ENCODE measurements at regions not wholly inside any gene's neighbourhood (a gene's known extent, or its start where the extent isn't known, plus 50 kb on each side); places are given as distances from the start of the nearest gene placed in this dataset.

- TF ChIP-seq BHLHE40 (IDR thresholded peaks at IDR 0.05; ENCODE audit: borderline replicate concordance in 1 of 2, low read depth in 2 of 2, low read length in 1 of 2) = no peak
- no peak for TF ChIP-seq ZZZ3 (IDR thresholded peaks at IDR 0.05; ENCODE audit: control insufficient read depth, insufficient read length, low read depth)
These were observed 421.9 kb downstream of the CDH10 start (continued) for GRCh38 chr5:24222876-24223275.

DNA sequence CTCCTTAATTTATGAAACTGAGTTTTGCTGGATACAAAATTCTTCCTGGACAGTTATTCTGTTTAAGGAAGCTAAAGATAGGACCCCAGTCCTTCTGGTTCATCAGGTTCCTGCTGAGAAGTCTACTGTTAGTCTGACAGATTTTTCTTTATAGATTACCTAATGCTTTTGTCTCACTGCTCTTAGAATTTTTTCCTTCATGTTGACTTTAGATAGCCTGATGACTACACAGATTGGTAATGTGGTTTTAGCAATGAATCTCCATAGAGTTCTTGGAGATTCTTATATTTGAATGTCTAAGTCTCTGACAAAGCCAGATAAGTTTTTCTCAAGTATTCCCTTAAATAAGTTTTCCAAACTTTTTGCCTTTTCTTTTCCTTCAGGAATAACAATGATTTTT lies 419.7 kb downstream of the CDH10 start:
- ATAC-seq = no peak
- no peaks in the 10 kb centered on the region for H3K36me3 ChIP-seq (ENCODE audit: control insufficient read depth in 2 of 2, insufficient read depth in 2 of 2, low read length in 1 of 2)
- TF ChIP-seq ZNF24 (IDR thresholded peaks at IDR 0.05) (no peak), ZBED1 (IDR thresholded peaks at IDR 0.05; ENCODE audit: borderline replicate concordance) (no peak), SRF (IDR thresholded peaks at IDR 0.05; ENCODE audit: low read depth in 2 of 2, low read length in 2 of 2) (no peak), ZBTB33 (IDR thresholded peaks at IDR 0.05) (no peak), RELA (IDR thresholded peaks at IDR 0.05; ENCODE audit: borderline replicate concordance, partially characterized antibody) (no peak), SREBF2 (IDR thresholded peaks at IDR 0.05; ENCODE audit: low read length) (no peak), HDAC2 (IDR thresholded peaks at IDR 0.05) (no peak)
- TF ChIP-seq, protein P1, sequence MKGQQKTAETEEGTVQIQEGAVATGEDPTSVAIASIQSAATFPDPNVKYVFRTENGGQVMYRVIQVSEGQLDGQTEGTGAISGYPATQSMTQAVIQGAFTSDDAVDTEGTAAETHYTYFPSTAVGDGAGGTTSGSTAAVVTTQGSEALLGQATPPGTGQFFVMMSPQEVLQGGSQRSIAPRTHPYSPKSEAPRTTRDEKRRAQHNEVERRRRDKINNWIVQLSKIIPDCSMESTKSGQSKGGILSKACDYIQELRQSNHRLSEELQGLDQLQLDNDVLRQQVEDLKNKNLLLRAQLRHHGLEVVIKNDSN (IDR thresholded peaks at IDR 0.05; ENCODE audit: borderline replicate concordance, extremely low read length, insufficient read depth, low read depth, low read length) = no peak
- TF ChIP-seq, protein P2, sequence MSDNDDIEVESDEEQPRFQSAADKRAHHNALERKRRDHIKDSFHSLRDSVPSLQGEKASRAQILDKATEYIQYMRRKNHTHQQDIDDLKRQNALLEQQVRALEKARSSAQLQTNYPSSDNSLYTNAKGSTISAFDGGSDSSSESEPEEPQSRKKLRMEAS (IDR thresholded peaks at IDR 0.05; ENCODE audit: low read depth, low read length) = no peak
- TF ChIP-seq, protein P3, sequence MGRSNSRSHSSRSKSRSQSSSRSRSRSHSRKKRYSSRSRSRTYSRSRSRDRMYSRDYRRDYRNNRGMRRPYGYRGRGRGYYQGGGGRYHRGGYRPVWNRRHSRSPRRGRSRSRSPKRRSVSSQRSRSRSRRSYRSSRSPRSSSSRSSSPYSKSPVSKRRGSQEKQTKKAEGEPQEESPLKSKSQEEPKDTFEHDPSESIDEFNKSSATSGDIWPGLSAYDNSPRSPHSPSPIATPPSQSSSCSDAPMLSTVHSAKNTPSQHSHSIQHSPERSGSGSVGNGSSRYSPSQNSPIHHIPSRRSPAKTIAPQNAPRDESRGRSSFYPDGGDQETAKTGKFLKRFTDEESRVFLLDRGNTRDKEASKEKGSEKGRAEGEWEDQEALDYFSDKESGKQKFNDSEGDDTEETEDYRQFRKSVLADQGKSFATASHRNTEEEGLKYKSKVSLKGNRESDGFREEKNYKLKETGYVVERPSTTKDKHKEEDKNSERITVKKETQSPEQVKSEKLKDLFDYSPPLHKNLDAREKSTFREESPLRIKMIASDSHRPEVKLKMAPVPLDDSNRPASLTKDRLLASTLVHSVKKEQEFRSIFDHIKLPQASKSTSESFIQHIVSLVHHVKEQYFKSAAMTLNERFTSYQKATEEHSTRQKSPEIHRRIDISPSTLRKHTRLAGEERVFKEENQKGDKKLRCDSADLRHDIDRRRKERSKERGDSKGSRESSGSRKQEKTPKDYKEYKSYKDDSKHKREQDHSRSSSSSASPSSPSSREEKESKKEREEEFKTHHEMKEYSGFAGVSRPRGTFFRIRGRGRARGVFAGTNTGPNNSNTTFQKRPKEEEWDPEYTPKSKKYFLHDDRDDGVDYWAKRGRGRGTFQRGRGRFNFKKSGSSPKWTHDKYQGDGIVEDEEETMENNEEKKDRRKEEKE (IDR thresholded peaks at IDR 0.05) = no peak
- TF ChIP-seq, protein P4, sequence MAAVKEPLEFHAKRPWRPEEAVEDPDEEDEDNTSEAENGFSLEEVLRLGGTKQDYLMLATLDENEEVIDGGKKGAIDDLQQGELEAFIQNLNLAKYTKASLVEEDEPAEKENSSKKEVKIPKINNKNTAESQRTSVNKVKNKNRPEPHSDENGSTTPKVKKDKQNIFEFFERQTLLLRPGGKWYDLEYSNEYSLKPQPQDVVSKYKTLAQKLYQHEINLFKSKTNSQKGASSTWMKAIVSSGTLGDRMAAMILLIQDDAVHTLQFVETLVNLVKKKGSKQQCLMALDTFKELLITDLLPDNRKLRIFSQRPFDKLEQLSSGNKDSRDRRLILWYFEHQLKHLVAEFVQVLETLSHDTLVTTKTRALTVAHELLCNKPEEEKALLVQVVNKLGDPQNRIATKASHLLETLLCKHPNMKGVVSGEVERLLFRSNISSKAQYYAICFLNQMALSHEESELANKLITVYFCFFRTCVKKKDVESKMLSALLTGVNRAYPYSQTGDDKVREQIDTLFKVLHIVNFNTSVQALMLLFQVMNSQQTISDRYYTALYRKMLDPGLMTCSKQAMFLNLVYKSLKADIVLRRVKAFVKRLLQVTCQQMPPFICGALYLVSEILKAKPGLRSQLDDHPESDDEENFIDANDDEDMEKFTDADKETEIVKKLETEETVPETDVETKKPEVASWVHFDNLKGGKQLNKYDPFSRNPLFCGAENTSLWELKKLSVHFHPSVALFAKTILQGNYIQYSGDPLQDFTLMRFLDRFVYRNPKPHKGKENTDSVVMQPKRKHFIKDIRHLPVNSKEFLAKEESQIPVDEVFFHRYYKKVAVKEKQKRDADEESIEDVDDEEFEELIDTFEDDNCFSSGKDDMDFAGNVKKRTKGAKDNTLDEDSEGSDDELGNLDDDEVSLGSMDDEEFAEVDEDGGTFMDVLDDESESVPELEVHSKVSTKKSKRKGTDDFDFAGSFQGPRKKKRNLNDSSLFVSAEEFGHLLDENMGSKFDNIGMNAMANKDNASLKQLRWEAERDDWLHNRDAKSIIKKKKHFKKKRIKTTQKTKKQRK (IDR thresholded peaks at IDR 0.05; ENCODE audit: low read depth, low read length) = no peak
- ChIA-PET POLR2A (no interaction called here), CTCF (interaction anchor here (0.9 kb wide), 1 partner anchor 11 kb away, joined by 4 read pairs; no protein-coding TSS in a partner anchor), RAD21 (ENCODE audit: unreplicated experiment) (no interaction called here), SMC1A (ENCODE audit: uncharacterized antibody, unreplicated experiment) (interaction anchor here (0.7 kb wide), 1 partner anchor 10 kb away, joined by 4 read pairs; no protein-coding TSS in a partner anchor)
- no peak overlapping the region for H3K4me2 ChIP-seq (ENCODE audit: control insufficient read depth, insufficient read depth)
- H2AFZ ChIP-seq (ENCODE audit: control insufficient read depth, low read depth, low read length) = no peak overlapping the region
- in situ Hi-C loops (cut with MboI) (no loop called here), intact Hi-C loops (cut with micrococcal nuclease; ENCODE audit: unreplicated experiment) (no loop called here)
- no peaks in the 10 kb centered on the region for H3K27me3 ChIP-seq (replicated peaks in 1 of 2; ENCODE audit: control insufficient read depth in 2 of 2, insufficient read depth in 2 of 2, low read length in 1 of 2)
- H4K20me1 ChIP-seq (ENCODE audit: control insufficient read depth, insufficient read depth) = no peaks in the 10 kb centered on the region
- H3K9ac ChIP-seq (ENCODE audit: control insufficient read depth, insufficient read depth, low read length) = no peak overlapping the region
- H3K4me3 ChIP-seq = no peak overlapping the region
- H3K4me1 ChIP-seq (ENCODE audit: control insufficient read depth, insufficient read depth, low read length) = no peaks in the 10 kb centered on the region
- no peak for FAIRE-seq
- DNase-seq (ENCODE audit: low read depth, low spot score) = no peak
- H3K9me3 ChIP-seq (replicated peaks; ENCODE audit: control insufficient read depth, insufficient read depth, low read length) = no peaks in the 10 kb centered on the region
- H3K27ac ChIP-seq (ENCODE audit: control insufficient read depth, insufficient read depth) = no peak overlapping the region
- H3K79me2 ChIP-seq (ENCODE audit: control insufficient read depth, insufficient read depth, low read length) = no peaks in the 10 kb centered on the region
- BruUV-seq (replicated peaks) = no TSS peak

Data from GM12878 (cell line).